Prostate gland (tissue), 2 donors: ENCODE measurements at regions not wholly inside any gene's neighbourhood (a gene's known extent, or its start where the extent isn't known, plus 50 kb on each side); places are given as distances from the start of the nearest gene placed in this dataset.

ENCODE experiments used
- DNase-seq: peaks from one replicate; pipeline ENCODE4 v3.0.0-alpha.2; 2019; ENCODE audit warnings: low spot score
- H3K27ac ChIP-seq, 2 donors: fragments of 200-600 bp; sonication (generic); 2 replicates each; pipeline ENCODE4 v1.5.1; 2017 to 2019
- H3K27me3 ChIP-seq: fragments of 200-600 bp; sonication (generic); replicated peaks from 2 replicates; pipeline ENCODE4 v1.5.1; 2019; ENCODE audit not compliant: insufficient read depth
- H3K36me3 ChIP-seq, 2 donors: fragments of 200-600 bp; sonication (generic); 1 replicate in 1 of 2; 2 replicates in 1 of 2; pipeline versions ENCODE4 v1.5.1 to v1.8.1; 2017 to 2019
- H3K4me1 ChIP-seq: fragments of 200-600 bp; sonication (generic); replicated peaks from 2 replicates; pipeline ENCODE4 v1.5.1; 2019
- H3K4me3 ChIP-seq, 2 donors: fragments of 200-600 bp; sonication (generic); 2 replicates each; pipeline ENCODE4 v1.5.1; 2017 to 2019
- H3K9me3 ChIP-seq: fragments of 200-600 bp; sonication (generic); 2 replicates; pipeline ENCODE4 v1.5.1; 2017
- CTCF ChIP-seq, 4 experiments: fragments of 200-600 bp in 2 of 4; fragments of 450-650 bp in 2 of 4; sonication (generic) in 2 of 4; IDR thresholded peaks; 1 replicate in 3 of 4; 2 replicates in 1 of 4; pipeline ENCODE4 v1.5.1; 2016 to 2019; ENCODE audit warnings: antibody characterized with exemption in 4 of 4, mild to moderate bottlenecking in 2 of 4, moderate library complexity in 2 of 4
- POLR2A ChIP-seq: fragments of 450-650 bp; IDR thresholded peaks from one replicate; pipeline ENCODE4 v1.6.1; 2016; ENCODE audit warnings: antibody characterized with exemption, mild to moderate bottlenecking
- POLR2AphosphoS5 ChIP-seq: sonication (generic); formaldehyde crosslinking; IDR thresholded peaks from one replicate; pipeline ENCODE4 v1.6.1; 2017; ENCODE audit warnings: antibody characterized with exemption
- WGBS: methylation state at CpG from one replicate; pipeline ENCODE4 v1.1.5; 2018; 5-methylcytosine and 5-hydroxymethylcytosine counted together
- intact Hi-C: fragments of 100-400 bp; cut with DNase I; formaldehyde crosslinking; loops from one replicate; pipeline ENCODE4 v1.14.2; 2022

- WGBS, result 64% methylated on average over 3 of the region's 3 CpGs
Measured at GRCh38 chr10:33813871-33814270, 479.4 kb upstream of the NRP1 start.

GRCh38 chr10:33813415-33813814 is 478.9 kb upstream of the NRP1 start:
- WGBS, result 89% methylated on average over 2 of the region's 2 CpGs
- no peaks in the 10 kb centered on the region for H3K27me3 ChIP-seq
- no peaks in the 10 kb centered on the region for H3K4me1 ChIP-seq
- no peak for DNase-seq
- H3K4me3 ChIP-seq, result no peak overlapping the region
- H3K27ac ChIP-seq, result no peak overlapping the region
- TF ChIP-seq POLR2A, result no peak
- TF ChIP-seq CTCF (IDR thresholded peaks at IDR 0.05), result no peak
- no peak for TF ChIP-seq POLR2AphosphoS5
- no peaks in the 10 kb centered on the region for H3K36me3 ChIP-seq
- H3K9me3 ChIP-seq, result no peaks in the 10 kb centered on the region
- intact Hi-C loops, result no loop called here

More at GRCh38 chr10:33813871-33814270, 479.4 kb upstream of the NRP1 start:
- no peaks in the 10 kb centered on the region for H3K4me1 ChIP-seq
- DNase-seq, result no peak
- H3K27ac ChIP-seq, result no peak overlapping the region
- intact Hi-C loops, result no loop called here
- no peak overlapping the region for H3K4me3 ChIP-seq
- no peaks in the 10 kb centered on the region for H3K36me3 ChIP-seq
- no peaks in the 10 kb centered on the region for H3K9me3 ChIP-seq
- TF ChIP-seq POLR2AphosphoS5 (no peak), POLR2A (no peak), CTCF (IDR thresholded peaks at IDR 0.05) (no peak)
- H3K27me3 ChIP-seq, result no peaks in the 10 kb centered on the region

- intact Hi-C loops, result no loop called here
- no peak overlapping the region for H3K4me3 ChIP-seq
- WGBS, result 91% methylated on average over 2 of the region's 2 CpGs
- H3K4me1 ChIP-seq, result no peaks in the 10 kb centered on the region
- no peak for TF ChIP-seq POLR2A
- no peak for TF ChIP-seq CTCF (IDR thresholded peaks at IDR 0.05)
- no peak for TF ChIP-seq POLR2AphosphoS5
- no peaks in the 10 kb centered on the region for H3K27me3 ChIP-seq
- H3K9me3 ChIP-seq, result no peaks in the 10 kb centered on the region
- no peak for DNase-seq
- H3K36me3 ChIP-seq, result no peaks in the 10 kb centered on the region
- no peak overlapping the region for H3K27ac ChIP-seq
Measured at GRCh38 chr10:33812586-33812985, 478.1 kb upstream of the NRP1 start.

GRCh38 chr10:33810986-33811385 is 476.5 kb upstream of the NRP1 start:
- H3K9me3 ChIP-seq, result no peaks in the 10 kb centered on the region
- no peak overlapping the region for H3K27ac ChIP-seq
- no peaks in the 10 kb centered on the region for H3K27me3 ChIP-seq
- no peak overlapping the region for H3K4me3 ChIP-seq
- WGBS, result 94% methylated on average over 3 of the region's 3 CpGs
- no peak for TF ChIP-seq CTCF (IDR thresholded peaks at IDR 0.05)
- TF ChIP-seq POLR2AphosphoS5, result no peak
- TF ChIP-seq POLR2A, result no peak
- intact Hi-C loops, result no loop called here
- DNase-seq, result no peak
- no peaks in the 10 kb centered on the region for H3K4me1 ChIP-seq
- H3K36me3 ChIP-seq, result no peaks in the 10 kb centered on the region

GRCh38 chr10:33809732-33810131 is 475.3 kb upstream of the NRP1 start:
- intact Hi-C loops, result no loop called here
- 91% methylated on average over 3 of the region's 3 CpGs for WGBS
- TF ChIP-seq CTCF (IDR thresholded peaks at IDR 0.05) (no peak), POLR2A (no peak), POLR2AphosphoS5 (no peak)

More at GRCh38 chr10:33809732-33810131, 475.3 kb upstream of the NRP1 start:
- Histone ChIP-seq H3K27me3 (no peaks in the 10 kb centered on the region), H3K27ac (no peak overlapping the region), H3K4me3 (no peak overlapping the region), H3K36me3 (no peaks in the 10 kb centered on the region), H3K4me1 (no peaks in the 10 kb centered on the region), H3K9me3 (no peaks in the 10 kb centered on the region)
- DNase-seq, result no peak
